ENCODE measurements at regions not wholly inside any gene's neighbourhood (a gene's known extent, or its start where the extent isn't known, plus 50 kb on each side); places are given as distances from the start of the nearest gene placed in this dataset.

- ATAC-seq (replicated peaks), result no peak
- peaks cover 8 to 13% of the 10 kb centered on the region in 2 donors for H3K4me1 Mint-ChIP-seq
- no peak for DNase-seq
- no peak overlapping the region for H3K27ac Mint-ChIP-seq
- H3K27me3 Mint-ChIP-seq, result peaks cover 40 to 58% of the 10 kb centered on the region in 2 donors
- no peaks in the 10 kb centered on the region for H3K9me3 Mint-ChIP-seq
- no peak overlapping the region for H3K4me3 Mint-ChIP-seq
- H3K36me3 Mint-ChIP-seq, result no peaks in the 10 kb centered on the region
These were observed 72.6 kb upstream of the ZMIZ1 start for GRCh38 chr10:78995987-78996791.

GRCh38 chr10:78996792-78997129 is 72.0 kb upstream of the ZMIZ1 start:
- ATAC-seq (replicated peaks), result no peak
- no peaks in the 10 kb centered on the region for H3K9me3 Mint-ChIP-seq
- no peaks in the 10 kb centered on the region for H3K36me3 Mint-ChIP-seq
- no peak overlapping the region for H3K4me3 Mint-ChIP-seq
- H3K27ac Mint-ChIP-seq, result peak overlapping the region; percentile 44
- DNase-seq, result no peak
- peaks cover 10% of the 10 kb centered on the region in 2 donors for H3K4me1 Mint-ChIP-seq
- peaks cover 45 to 64% of the 10 kb centered on the region in 2 donors for H3K27me3 Mint-ChIP-seq

DNA sequence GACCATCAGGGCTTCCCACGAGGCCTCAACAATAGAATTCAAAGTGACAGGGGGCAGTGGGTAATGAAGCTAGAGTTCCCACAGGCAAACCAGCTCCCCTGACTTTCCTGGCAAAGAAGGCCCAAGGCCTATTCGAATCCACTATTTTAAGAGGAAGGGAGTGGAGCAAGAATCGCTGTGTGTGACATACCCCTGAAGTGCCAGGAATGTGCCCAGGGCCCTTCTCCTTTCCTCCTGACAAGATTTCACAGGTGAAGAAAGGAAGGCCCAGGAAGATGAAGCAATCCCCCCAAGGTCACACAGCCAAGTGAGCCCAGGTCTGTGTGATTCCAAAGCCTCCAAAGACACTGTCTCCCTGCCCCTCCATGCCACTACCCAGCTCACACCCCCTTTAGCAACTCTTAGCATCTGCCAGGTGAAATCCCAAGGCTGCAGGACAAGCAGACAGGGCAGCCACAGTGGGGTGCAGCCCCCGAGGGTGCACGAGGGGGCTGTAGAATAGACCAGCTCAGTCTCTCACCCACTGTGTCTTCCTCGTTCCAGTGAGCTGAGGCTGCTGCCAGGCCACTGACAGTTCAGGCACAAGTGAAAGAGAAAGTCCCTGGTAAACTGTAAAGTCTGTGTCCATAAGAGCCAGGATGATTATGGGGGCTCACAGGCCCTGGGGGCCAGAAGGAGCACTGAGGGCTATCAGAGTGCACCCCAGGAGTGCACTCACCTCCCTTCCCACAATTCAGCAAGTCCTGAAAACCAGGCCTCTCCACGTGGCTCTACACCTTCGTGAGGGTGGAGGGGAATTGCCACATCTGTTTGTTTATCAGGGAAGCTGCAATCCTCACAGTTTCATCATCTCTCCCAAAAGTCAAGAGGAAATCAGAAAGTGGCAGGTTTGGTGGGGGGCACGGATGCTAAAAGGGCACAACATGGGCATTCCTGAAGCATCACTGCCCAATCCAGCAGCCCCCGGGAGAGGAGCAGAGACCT is 70.8 kb upstream of the ZMIZ1 start:
- Mint-ChIP-seq H3K36me3 (no peaks in the 10 kb centered on the region), H3K9me3 (no peaks in the 10 kb centered on the region), H3K4me1 (peaks cover 0 to 6% of the 10 kb centered on the region in 2 donors), H3K4me3 (no peak overlapping the region), H3K27me3 (peaks cover 45 to 65% of the 10 kb centered on the region in 2 donors), H3K27ac (peak overlapping the region; percentile 37)
- DNase-seq (no peak), ATAC-seq (replicated peaks) (no peak)

- Mint-ChIP-seq H3K4me3 (no peak overlapping the region), H3K36me3 (no peaks in the 10 kb centered on the region), H3K4me1 (peaks cover 0 to 6% of the 10 kb centered on the region in 2 donors), H3K9me3 (no peaks in the 10 kb centered on the region), H3K27me3 (peaks cover 57 to 80% of the 10 kb centered on the region in 2 donors), H3K27ac (no peak overlapping the region)
- no peak for ATAC-seq (replicated peaks)
- DNase-seq, result no peak
These were observed 67.5 kb upstream of the ZMIZ1 start for GRCh38 chr10:79001082-79001885.

GRCh38 chr10:79002336-79002735 is 66.4 kb upstream of the ZMIZ1 start:
- no peak overlapping the region for H3K27ac Mint-ChIP-seq
- no peak overlapping the region for H3K4me3 Mint-ChIP-seq
- DNase-seq, result no peak
- no peaks in the 10 kb centered on the region for H3K9me3 Mint-ChIP-seq
- no peaks in the 10 kb centered on the region for H3K36me3 Mint-ChIP-seq
- peaks cover 50 to 73% of the 10 kb centered on the region in 2 donors for H3K27me3 Mint-ChIP-seq
- peaks cover 0 to 6% of the 10 kb centered on the region in 2 donors for H3K4me1 Mint-ChIP-seq
- no peak for ATAC-seq (replicated peaks)

DNA sequence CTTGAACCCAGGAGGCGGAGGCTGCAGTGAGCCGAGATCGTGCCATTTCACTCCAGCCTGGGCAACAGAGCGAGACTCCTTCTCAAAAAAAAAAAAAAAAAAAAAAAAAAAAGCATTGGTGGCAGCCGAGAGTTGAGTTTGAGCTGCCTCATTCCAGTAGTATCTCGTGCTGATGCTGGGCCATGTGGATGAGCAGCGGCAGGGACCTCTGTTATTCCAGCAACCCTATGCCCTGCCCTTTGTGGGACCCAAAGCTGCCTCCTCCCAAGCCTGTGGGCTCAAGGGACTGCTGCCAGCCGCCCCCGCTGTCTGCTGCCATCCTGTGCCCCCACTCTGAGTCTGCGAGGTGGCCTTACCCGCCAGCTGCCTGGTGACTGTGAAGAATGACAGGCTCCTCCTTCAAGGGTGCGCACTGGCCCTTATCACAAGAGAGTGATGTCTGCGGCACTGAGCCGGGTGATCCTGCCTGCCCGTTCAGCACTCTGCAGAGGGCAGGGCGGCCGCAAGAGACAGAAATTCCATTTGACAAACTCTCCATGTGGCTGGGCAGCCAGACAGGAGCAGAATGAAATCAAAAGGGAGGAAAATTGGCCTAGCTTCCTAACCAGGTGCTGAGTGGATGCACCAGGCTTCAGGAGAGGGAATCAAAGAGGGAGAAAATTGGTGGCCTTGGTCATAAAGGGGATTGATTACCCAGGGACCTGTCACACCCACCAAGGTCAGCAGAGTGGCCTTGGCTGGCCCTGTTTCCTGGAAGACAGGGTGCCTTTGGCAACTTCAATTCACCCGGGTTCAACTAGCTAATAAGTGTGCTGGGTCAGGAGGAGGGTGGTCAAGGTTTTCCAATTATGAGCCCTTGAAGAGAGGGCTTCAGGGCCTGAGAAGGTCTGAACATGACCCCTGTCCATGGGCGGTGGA is 65.3 kb upstream of the ZMIZ1 start:
- Mint-ChIP-seq H3K4me3 (no peak overlapping the region), H3K27me3 (peaks cover 54 to 69% of the 10 kb centered on the region in 2 donors), H3K36me3 (no peaks in the 10 kb centered on the region), H3K9me3 (no peaks in the 10 kb centered on the region), H3K4me1 (peaks cover 0 to 3% of the 10 kb centered on the region in 2 donors), H3K27ac (no peak overlapping the region)
- ATAC-seq (replicated peaks), result no peak
- DNase-seq, result no peak

- H3K9me3 Mint-ChIP-seq, result no peaks in the 10 kb centered on the region
- no peak overlapping the region for H3K4me3 Mint-ChIP-seq
- peaks cover 53 to 70% of the 10 kb centered on the region in 2 donors for H3K27me3 Mint-ChIP-seq
- ATAC-seq (replicated peaks), result no peak
- DNase-seq, result no peak
- H3K27ac Mint-ChIP-seq, result no peak overlapping the region
- peaks cover 0 to 3% of the 10 kb centered on the region in 2 donors for H3K4me1 Mint-ChIP-seq
- no peaks in the 10 kb centered on the region for H3K36me3 Mint-ChIP-seq
These were observed 64.5 kb upstream of the ZMIZ1 start for GRCh38 chr10:79004311-79004710.

DNA sequence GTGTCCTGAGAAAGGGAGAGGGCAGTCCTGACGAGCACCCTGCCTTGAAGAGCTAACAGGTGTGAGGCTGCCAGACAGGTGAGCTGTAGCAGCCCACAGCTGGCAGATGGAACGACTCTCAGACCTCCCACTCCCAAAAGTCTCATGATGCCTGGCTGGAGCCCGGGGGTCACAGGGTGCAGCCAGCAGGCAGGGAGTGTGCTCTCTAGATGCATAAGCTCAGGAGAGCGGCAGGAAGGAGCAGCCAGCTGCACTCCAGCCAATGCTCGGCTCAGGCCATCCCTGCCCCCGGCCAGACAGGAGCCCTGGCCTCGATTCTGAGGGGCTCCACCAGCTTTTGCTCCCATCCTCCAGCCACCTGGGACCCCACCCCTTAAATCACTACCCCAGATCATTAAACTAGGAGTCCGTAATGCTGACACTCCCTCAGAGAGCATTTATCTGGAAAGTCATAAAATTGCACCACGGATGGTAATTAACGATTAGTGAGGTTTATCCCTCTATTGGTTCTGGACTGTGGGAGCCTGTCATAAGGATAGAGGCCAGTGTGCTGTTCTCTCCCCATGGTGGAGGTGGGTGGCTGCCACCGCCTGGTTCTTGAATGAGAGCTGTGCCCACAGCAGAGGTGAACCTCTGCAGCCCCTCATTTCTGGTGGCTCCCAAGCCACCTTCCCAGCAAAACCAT is 63.5 kb upstream of the ZMIZ1 start:
- H3K9me3 Mint-ChIP-seq, result no peaks in the 10 kb centered on the region
- no peak for ATAC-seq (replicated peaks)
- H3K27me3 Mint-ChIP-seq, result peaks cover 49 to 65% of the 10 kb centered on the region in 2 donors
- no peak overlapping the region for H3K27ac Mint-ChIP-seq
- no peak overlapping the region for H3K4me3 Mint-ChIP-seq
- no peak for DNase-seq
- H3K36me3 Mint-ChIP-seq, result no peaks in the 10 kb centered on the region
- H3K4me1 Mint-ChIP-seq, result peaks cover 0 to 3% of the 10 kb centered on the region in 2 donors

DNA sequence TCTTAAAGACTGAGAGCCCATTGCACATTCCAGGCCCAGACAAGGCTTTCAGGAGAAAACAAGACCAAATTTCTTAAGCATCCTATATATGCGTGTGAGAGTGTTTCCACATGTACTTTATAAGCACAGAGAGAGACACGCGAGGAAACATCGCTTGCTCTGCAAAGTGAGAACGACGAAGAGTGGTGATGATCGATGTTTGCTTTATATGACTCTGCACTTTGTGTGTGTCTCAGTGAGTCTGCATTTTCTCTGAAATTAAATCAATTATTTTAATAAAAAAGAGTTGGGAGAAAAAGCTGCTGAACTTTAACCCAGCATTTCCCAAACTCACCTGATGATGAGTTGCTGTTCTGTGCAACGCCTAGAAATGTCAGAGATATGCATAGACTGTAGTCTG is 61.7 kb upstream of the ZMIZ1 start:
- Mint-ChIP-seq H3K4me1 (no peaks in the 10 kb centered on the region), H3K27ac (no peak overlapping the region), H3K4me3 (no peak overlapping the region), H3K36me3 (no peaks in the 10 kb centered on the region), H3K9me3 (no peaks in the 10 kb centered on the region), H3K27me3 (peaks cover 35 to 55% of the 10 kb centered on the region in 2 donors)
- DNase-seq (no peak), ATAC-seq (replicated peaks) (no peak)

GRCh38 chr10:79007421-79008319 is 61.1 kb upstream of the ZMIZ1 start:
- Mint-ChIP-seq H3K27ac (no peak overlapping the region), H3K27me3 (peaks cover 37 to 59% of the 10 kb centered on the region in 2 donors), H3K9me3 (no peaks in the 10 kb centered on the region), H3K4me1 (no peaks in the 10 kb centered on the region), H3K4me3 (no peak overlapping the region), H3K36me3 (no peaks in the 10 kb centered on the region)
- no peak for ATAC-seq (replicated peaks)
- no peak for DNase-seq

- Mint-ChIP-seq H3K4me1 (no peaks in the 10 kb centered on the region), H3K36me3 (no peaks in the 10 kb centered on the region), H3K9me3 (no peaks in the 10 kb centered on the region), H3K27ac (no peak overlapping the region), H3K27me3 (peaks cover 34 to 62% of the 10 kb centered on the region in 2 donors), H3K4me3 (no peak overlapping the region)
- DNase-seq (no peak), ATAC-seq (replicated peaks) (no peak)
These were observed 59.6 kb upstream of the ZMIZ1 start for GRCh38 chr10:79009145-79009544.

GRCh38 chr10:79012567-79012966 is 56.2 kb upstream of the ZMIZ1 start:
- Mint-ChIP-seq H3K27ac (no peak overlapping the region), H3K4me1 (no peaks in the 10 kb centered on the region), H3K4me3 (no peak overlapping the region), H3K27me3 (peaks cover 23 to 43% of the 10 kb centered on the region in 2 donors), H3K36me3 (peaks cover under 1 to 2% of the 10 kb centered on the region in 2 donors), H3K9me3 (peaks cover under 1 to 2% of the 10 kb centered on the region in 2 donors)
- DNase-seq, result no peak
- no peak for ATAC-seq (replicated peaks)
